Cerebellar nuclear complex (tissue), 1 donor: ENCODE measurements at regions not wholly inside any gene's neighbourhood (a gene's known extent, or its start where the extent isn't known, plus 50 kb on each side); places are given as distances from the start of the nearest gene placed in this dataset.
"Not testable (repeated sequence)": the region's sequence is repeated elsewhere in the genome, so short reads cannot be mapped to it uniquely, and the experiment has no call there.

Source experiments
- DNase-seq, 2 experiments: peaks; one replicate each; lab custom pipeline; 2025; lab: John Stamatoyannopoulos, UW

- DNase-seq = no peak
Observed at GRCh38 chr10:120048391-120048790, 155.9 kb downstream of the SEC23IP start.

DNA sequence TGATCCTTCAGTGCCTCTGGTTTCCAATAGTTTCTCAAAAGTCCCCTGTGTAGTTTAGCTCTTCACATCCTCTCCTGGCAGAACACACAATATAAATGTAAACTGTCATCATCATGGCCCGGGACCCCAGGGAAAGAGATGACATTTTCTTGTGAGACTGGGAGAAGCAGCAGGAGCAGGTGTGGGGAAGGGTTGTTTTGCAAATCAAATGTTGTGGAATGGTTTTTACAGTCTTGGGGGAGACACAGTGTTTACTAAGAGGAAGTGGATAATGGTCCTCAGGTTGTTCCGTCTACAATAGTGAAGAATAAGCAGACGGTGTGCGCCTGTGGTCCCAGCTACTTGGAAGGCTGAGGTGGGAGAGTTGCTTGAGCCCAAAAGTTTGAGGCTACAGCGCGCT lies 159.1 kb downstream of the SEC23IP start:
- no peak for DNase-seq

- DNase-seq = no peak
Observed at GRCh38 chr10:120052964-120053702, 160.6 kb downstream of the SEC23IP start.

- not testable (repeated sequence) for DNase-seq
Observed at GRCh38 chr10:120059790-120060189, 167.3 kb downstream of the SEC23IP start.

GRCh38 chr10:120067427-120067826 lies 174.9 kb downstream of the SEC23IP start:
- DNase-seq = no peak

- no peak for DNase-seq
Observed at GRCh38 chr10:120069700-120070099, 177.2 kb downstream of the SEC23IP start.

- DNase-seq = no peak
Observed at GRCh38 chr10:120075349-120075748, 182.8 kb downstream of the SEC23IP start.

- DNase-seq = no peak
Observed at GRCh38 chr10:120076996-120077706, 184.6 kb downstream of the SEC23IP start.

- DNase-seq = no peak
Observed at GRCh38 chr10:120077707-120078492, 185.4 kb downstream of the SEC23IP start.

GRCh38 chr10:120085096-120085796 lies 192.7 kb downstream of the SEC23IP start:
- no peak for DNase-seq

- no peak for DNase-seq
Observed at GRCh38 chr10:120086066-120086465, 193.5 kb downstream of the SEC23IP start.

GRCh38 chr10:120087109-120087508 lies 194.6 kb downstream of the SEC23IP start:
- DNase-seq = no peak

GRCh38 chr10:120095875-120096274 lies 203.3 kb downstream of the SEC23IP start:
- DNase-seq = no peak

- DNase-seq = no peak
Observed at GRCh38 chr10:120097766-120098165, 205.2 kb downstream of the SEC23IP start.

DNA sequence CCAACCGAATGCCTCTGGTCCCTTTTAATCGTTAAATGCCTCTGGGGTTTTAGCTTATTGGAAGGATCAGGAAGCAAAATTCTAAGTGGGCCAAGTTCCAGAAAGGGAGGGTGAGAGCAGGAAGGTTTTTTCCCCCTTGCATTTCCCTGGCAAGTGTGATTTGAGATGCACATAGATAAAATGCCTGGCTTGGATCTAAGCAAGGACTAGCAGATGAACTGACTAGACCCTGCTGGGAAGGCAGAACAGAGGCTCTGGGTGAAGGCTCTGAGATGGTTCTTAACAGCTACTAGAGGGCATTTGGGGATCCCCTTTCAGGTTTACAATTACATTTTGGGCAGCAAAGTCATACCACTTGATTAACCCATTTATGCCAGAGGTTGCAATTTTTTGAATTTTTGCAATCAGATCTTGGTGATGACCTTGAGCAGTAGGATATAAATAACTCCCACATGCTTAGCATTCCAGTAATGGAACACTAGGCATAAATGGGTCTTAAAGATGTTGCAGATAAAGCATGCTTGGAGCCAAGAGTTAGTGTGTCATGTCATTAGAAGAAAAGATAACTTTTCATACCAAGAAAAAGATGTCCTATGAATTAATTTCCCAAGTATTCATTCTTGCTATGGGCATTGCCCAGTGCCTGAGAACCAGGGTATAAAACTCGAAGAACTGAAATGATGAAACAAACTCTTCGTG lies 205.9 kb downstream of the SEC23IP start:
- no peak for DNase-seq

GRCh38 chr10:120103738-120104560 lies 211.4 kb downstream of the SEC23IP start:
- DNase-seq = no peak

GRCh38 chr10:120105001-120105400 lies 212.5 kb downstream of the SEC23IP start:
- DNase-seq = no peak

DNA sequence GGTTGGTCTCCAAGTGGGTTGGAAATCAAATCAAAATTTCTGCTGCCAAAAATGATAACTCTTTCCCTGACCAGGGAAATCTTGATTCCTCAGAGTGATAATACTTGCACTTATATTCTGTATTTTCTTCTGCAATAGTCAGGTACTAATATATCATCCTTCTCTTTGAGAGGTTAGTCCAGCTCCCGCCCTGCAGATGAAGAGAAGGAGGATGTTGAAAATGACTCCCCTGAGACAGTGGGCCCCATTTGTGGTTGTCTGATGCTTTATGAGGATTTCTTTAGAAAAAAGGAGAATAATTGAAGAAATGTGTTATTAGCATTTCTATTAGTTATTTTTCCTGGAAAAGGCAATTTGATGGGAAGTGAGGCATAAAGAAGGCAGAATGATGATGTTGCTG lies 213.0 kb downstream of the SEC23IP start:
- no peak for DNase-seq

- DNase-seq = no peak
Observed at GRCh38 chr10:120108916-120109315, 216.4 kb downstream of the SEC23IP start.

- not testable (repeated sequence) for DNase-seq
Observed at GRCh38 chr10:120109725-120110124, 217.2 kb downstream of the SEC23IP start.

- DNase-seq = no peak
Observed at GRCh38 chr10:120110196-120110595, 217.7 kb downstream of the SEC23IP start.
